Neuronal stem cell (in vitro differentiated cells): ENCODE measurements at regions not wholly inside any gene's neighbourhood (a gene's known extent, or its start where the extent isn't known, plus 50 kb on each side); places are given as distances from the start of the nearest gene placed in this dataset.

Source experiments
- DNase-seq: peaks from one replicate; pipeline ENCODE4 v3.0.0-alpha.2; 2013; ENCODE audit warnings: low spot score
- H2AFZ ChIP-seq: one replicate; pipeline ENCODE4 v1.6.1; 2013; ENCODE audit warnings: mild to moderate bottlenecking, low read length, inconsistent platforms
- H2AK5ac ChIP-seq: 2 replicates; pipeline ENCODE4 v1.6.1; 2013; ENCODE audit warnings: low read depth, mild to moderate bottlenecking, inconsistent platforms, low read length, moderate library complexity, mixed read lengths
- H2BK120ac ChIP-seq: 2 replicates; pipeline ENCODE4 v1.6.1; 2013; ENCODE audit warnings: low read depth, mild to moderate bottlenecking, inconsistent platforms, low read length, moderate library complexity, mixed read lengths
- H2BK12ac ChIP-seq: one replicate; pipeline ENCODE4 v1.6.1; 2013; ENCODE audit warnings: low read length, inconsistent platforms
- H2BK15ac ChIP-seq: 2 replicates; pipeline ENCODE4 v1.6.1; 2013; ENCODE audit warnings: mild to moderate bottlenecking, low read length, inconsistent platforms, mixed read lengths
- H2BK5ac ChIP-seq: one replicate; pipeline ENCODE4 v1.6.1; 2013; ENCODE audit warnings: inconsistent platforms, mild to moderate bottlenecking, low read length, moderate library complexity
- H3K14ac ChIP-seq: one replicate; pipeline ENCODE4 v1.6.1; 2013; ENCODE audit warnings: low read length, inconsistent platforms
- H3K18ac ChIP-seq: 2 replicates; pipeline ENCODE4 v1.6.1; 2013; ENCODE audit warnings: low read length, inconsistent platforms
- H3K23ac ChIP-seq: 2 replicates; pipeline ENCODE4 v1.6.1; 2013; ENCODE audit warnings: low read depth, mild to moderate bottlenecking, mixed read lengths, low read length, inconsistent platforms; ENCODE audit not compliant: poor library complexity
- H3K27ac ChIP-seq: replicated peaks from 3 replicates; pipeline ENCODE4 v1.5.1; 2013; ENCODE audit warnings: low read length, inconsistent platforms
- H3K27me3 ChIP-seq, 3 experiments: 2 replicates each; pipeline ENCODE4 v1.6.1; 2013; ENCODE audit warnings: low read length in 3 of 3, mild to moderate bottlenecking in 2 of 3, inconsistent platforms in 1 of 3, low read depth in 1 of 3, mixed read lengths in 1 of 3, moderate library complexity in 1 of 3; ENCODE audit not compliant: control insufficient read depth in 3 of 3, insufficient read depth in 3 of 3
- H3K36me3 ChIP-seq, 2 donors: replicated peaks in 1 of 2; 2 replicates each; pipeline ENCODE4 v1.6.1; 2013; ENCODE audit warnings: low read length in 2 of 2; ENCODE audit not compliant: control insufficient read depth in 2 of 2, insufficient read depth in 2 of 2
- H3K4ac ChIP-seq: 2 replicates; pipeline ENCODE4 v1.6.1; 2013; ENCODE audit warnings: inconsistent platforms, mild to moderate bottlenecking, low read length, moderate library complexity
- H3K4me1 ChIP-seq, 2 donors: 1 replicate in 1 of 2; 2 replicates in 1 of 2; pipeline ENCODE4 v1.6.1; 2013; ENCODE audit warnings: low read length in 2 of 2, low read depth in 1 of 2; ENCODE audit not compliant: control insufficient read depth in 2 of 2, insufficient read depth in 1 of 2
- H3K4me2 ChIP-seq: one replicate; pipeline ENCODE4 v1.6.1; 2013; ENCODE audit warnings: mild to moderate bottlenecking, low read length, inconsistent platforms; ENCODE audit not compliant: insufficient read depth, poor library complexity, severe bottlenecking
- H3K4me3 ChIP-seq, 2 donors: 2 replicates each; pipeline ENCODE4 v1.5.1; 2013; ENCODE audit warnings: low read length in 2 of 2, mild to moderate bottlenecking in 2 of 2, inconsistent platforms in 1 of 2, moderate library complexity in 1 of 2
- H3K79me1 ChIP-seq: one replicate; pipeline ENCODE4 v1.6.1; 2013; ENCODE audit warnings: low read depth, mild to moderate bottlenecking, inconsistent platforms, low read length, moderate library complexity
- H3K9ac ChIP-seq: one replicate; pipeline ENCODE4 v1.6.1; 2013; ENCODE audit warnings: mild to moderate bottlenecking, low read depth, low read length, inconsistent platforms; ENCODE audit not compliant: poor library complexity
- H3K9me3 ChIP-seq, 2 donors: replicated peaks in 1 of 2; 2 replicates each; pipeline versions ENCODE3 to v1.6.1; 2013; ENCODE audit warnings: low read length in 2 of 2, mild to moderate bottlenecking in 2 of 2, inconsistent platforms in 1 of 2, low read depth in 1 of 2, mixed read lengths in 1 of 2, moderate library complexity in 1 of 2; ENCODE audit not compliant: control insufficient read depth in 2 of 2, insufficient read depth in 1 of 2
- H4K8ac ChIP-seq: one replicate; pipeline ENCODE4 v1.6.1; 2013; ENCODE audit warnings: low read depth, mild to moderate bottlenecking, inconsistent platforms, low read length, moderate library complexity
- H4K91ac ChIP-seq: one replicate; pipeline ENCODE4 v1.6.1; 2013; ENCODE audit warnings: low read length, low read depth, mild to moderate bottlenecking, inconsistent platforms; ENCODE audit not compliant: poor library complexity
- WGBS, 2 donors: extraction: QIAGEN DNeasy Blood & Tissue Kit; methylation state at CpG; one replicate each; pipeline ENCODE4 v1.1.7; 2013; ENCODE audit warnings: missing lambda C conversion rate in 2 of 2, mixed read lengths in 1 of 2; ENCODE audit not compliant: insufficient read length in 2 of 2, insufficient replicate concordance in 1 of 2; ENCODE audit errors: extremely low coverage in 2 of 2; 5-methylcytosine and 5-hydroxymethylcytosine counted together

- H3K9me3 ChIP-seq = no peaks in the 10 kb centered on the region
- H2BK12ac ChIP-seq = no peak overlapping the region
- H3K14ac ChIP-seq = no peak overlapping the region
- no peak overlapping the region for H2BK15ac ChIP-seq
- no peaks in the 10 kb centered on the region for H3K27me3 ChIP-seq
- H3K79me1 ChIP-seq = no peaks in the 10 kb centered on the region
- H2BK5ac ChIP-seq = no peak overlapping the region
- H3K4me3 ChIP-seq = no peak overlapping the region
- H3K4me1 ChIP-seq = peaks cover 0 to 1% of the 10 kb centered on the region in 2 donors
- H3K4ac ChIP-seq = no peak overlapping the region
- H4K8ac ChIP-seq = no peak overlapping the region
- no peak for DNase-seq
- no peak overlapping the region for H2BK120ac ChIP-seq
- no peaks in the 10 kb centered on the region for H3K36me3 ChIP-seq
- no peak overlapping the region for H2AFZ ChIP-seq
- H2AK5ac ChIP-seq = no peak overlapping the region
- no peak overlapping the region for H3K9ac ChIP-seq
- no peak overlapping the region for H3K18ac ChIP-seq
- WGBS, 2 donors = no CpG with 5 or more reads among the region's 3 CpGs
- H4K91ac ChIP-seq = no peak overlapping the region
- no peak overlapping the region for H3K27ac ChIP-seq
- H3K4me2 ChIP-seq = no peak overlapping the region
- no peak overlapping the region for H3K23ac ChIP-seq
Observed at GRCh38 chr2:147482916-147483669, 361.7 kb upstream of the ACVR2A start.

GRCh38 chr2:147482111-147482895, 362.5 kb upstream of the ACVR2A start:
- DNase-seq = no peak
- H2AFZ ChIP-seq = peak overlapping the region; percentile 6
- no peak overlapping the region for H2BK15ac ChIP-seq
- no peak overlapping the region for H4K91ac ChIP-seq
- no peak overlapping the region for H3K4ac ChIP-seq
- H3K79me1 ChIP-seq = no peaks in the 10 kb centered on the region
- H3K27ac ChIP-seq = no peak overlapping the region
- H3K36me3 ChIP-seq = no peaks in the 10 kb centered on the region
- H2BK5ac ChIP-seq = no peak overlapping the region
- H2BK12ac ChIP-seq = no peak overlapping the region
- no peaks in the 10 kb centered on the region for H3K27me3 ChIP-seq
- H3K9me3 ChIP-seq = no peaks in the 10 kb centered on the region
- H3K4me3 ChIP-seq = no peak overlapping the region
- H4K8ac ChIP-seq = no peak overlapping the region
- H3K14ac ChIP-seq = no peak overlapping the region
- H3K18ac ChIP-seq = no peak overlapping the region
- no peak overlapping the region for H2BK120ac ChIP-seq
- H3K4me2 ChIP-seq = no peak overlapping the region
- H2AK5ac ChIP-seq = no peak overlapping the region
- H3K23ac ChIP-seq = no peak overlapping the region
- no peaks in the 10 kb centered on the region for H3K4me1 ChIP-seq
- no peak overlapping the region for H3K9ac ChIP-seq
- WGBS, 2 donors = no CpG with 5 or more reads among the region's 6 CpGs

GRCh38 chr2:147479358-147479757, 365.5 kb upstream of the ACVR2A start:
- no peak overlapping the region for H2AK5ac ChIP-seq
- H2BK5ac ChIP-seq = no peak overlapping the region
- H2BK120ac ChIP-seq = no peak overlapping the region
- H4K8ac ChIP-seq = no peak overlapping the region
- no peak for DNase-seq
- no peak overlapping the region for H3K23ac ChIP-seq
- no peak overlapping the region for H2BK15ac ChIP-seq
- H3K4me1 ChIP-seq = no peaks in the 10 kb centered on the region
- no peak overlapping the region for H4K91ac ChIP-seq
- no peak overlapping the region for H2BK12ac ChIP-seq
- no peak overlapping the region for H3K4me2 ChIP-seq
- no peaks in the 10 kb centered on the region for H3K27me3 ChIP-seq
- no peak overlapping the region for H3K14ac ChIP-seq
- no peak overlapping the region for H3K9ac ChIP-seq
- H3K9me3 ChIP-seq = no peaks in the 10 kb centered on the region
- no peak overlapping the region for H3K4me3 ChIP-seq
- H3K4ac ChIP-seq = no peak overlapping the region
- H2AFZ ChIP-seq = no peak overlapping the region
- no peaks in the 10 kb centered on the region for H3K79me1 ChIP-seq
- H3K27ac ChIP-seq = no peak overlapping the region
- H3K36me3 ChIP-seq = no peaks in the 10 kb centered on the region
- H3K18ac ChIP-seq = no peak overlapping the region
- no CpG with 5 or more reads among the region's 4 CpGs for WGBS, 2 donors

GRCh38 chr2:147473075-147473474, 371.8 kb upstream of the ACVR2A start:
- no peak overlapping the region for H3K27ac ChIP-seq
- H2BK12ac ChIP-seq = no peak overlapping the region
- no peak overlapping the region for H4K91ac ChIP-seq
- no peak overlapping the region for H3K4ac ChIP-seq
- H4K8ac ChIP-seq = no peak overlapping the region
- H2BK5ac ChIP-seq = no peak overlapping the region
- H3K27me3 ChIP-seq = no peaks in the 10 kb centered on the region
- H2AK5ac ChIP-seq = no peak overlapping the region
- no peak for DNase-seq
- no peak overlapping the region for H3K4me2 ChIP-seq
- H3K14ac ChIP-seq = no peak overlapping the region
- H3K79me1 ChIP-seq = no peaks in the 10 kb centered on the region
- H2AFZ ChIP-seq = no peak overlapping the region
- no peaks in the 10 kb centered on the region for H3K36me3 ChIP-seq
- H3K23ac ChIP-seq = no peak overlapping the region
- H3K4me1 ChIP-seq = peaks cover 11 to 12% of the 10 kb centered on the region in 2 donors
- no peak overlapping the region for H2BK120ac ChIP-seq
- H3K4me3 ChIP-seq = no peak overlapping the region
- H3K9ac ChIP-seq = no peak overlapping the region
- no peak overlapping the region for H2BK15ac ChIP-seq
- H3K9me3 ChIP-seq = no peaks in the 10 kb centered on the region
- no peak overlapping the region for H3K18ac ChIP-seq
